ENCODE measurements at regions not wholly inside any gene's neighbourhood (a gene's known extent, or its start where the extent isn't known, plus 50 kb on each side); places are given as distances from the start of the nearest gene placed in this dataset.

GRCh38 chr15:93231261-93231925 lies 142.4 kb upstream of the RGMA start:
- DNase-seq (ENCODE audit: low read depth in 1 of 2, low spot score in 2 of 2) (peak in 1 of 2 experiments; percentile 30), FAIRE-seq (no peak)
- 91% methylated on average over 2 of the region's 2 CpGs; no CpG with 5 or more reads in 1 of the 2 experiments for WGBS, 2 experiments (ENCODE audit: extremely low coverage in 1 of 2, insufficient coverage in 1 of 2, insufficient read length in 1 of 2, insufficient replicate concordance in 2 of 2, low coverage in 1 of 2, low lambda C conversion rate in 2 of 2, missing lambda C conversion rate in 1 of 2)
- Histone ChIP-seq H3K27me3 (replicated peaks in 1 of 4; ENCODE audit: control insufficient read depth in 3 of 4, extremely low read depth in 1 of 4, insufficient read depth in 3 of 4, low read length in 3 of 4) (no peaks in the 10 kb centered on the region), H2BK120ac (replicated peaks; ENCODE audit: low read depth, low read length) (no peak overlapping the region), H3K18ac (ENCODE audit: extremely low read depth, low read length) (no peak overlapping the region), H3K56ac (replicated peaks; ENCODE audit: insufficient read length, low read depth, low read length) (no peak overlapping the region), H2BK20ac (ENCODE audit: low read length) (no peak overlapping the region), H3K9ac (replicated peaks in 1 of 4; ENCODE audit: extremely low read depth in 1 of 4, low read depth in 3 of 4, low read length in 3 of 4) (no peak overlapping the region), H3K79me2 (ENCODE audit: control insufficient read depth in 1 of 2, insufficient read depth in 2 of 2, low read length in 2 of 2) (no peaks in the 10 kb centered on the region), H4K20me1 (replicated peaks in 1 of 2; ENCODE audit: control insufficient read depth in 1 of 2, insufficient read depth in 2 of 2, low read length in 2 of 2) (no peaks in the 10 kb centered on the region), H3K23ac (ENCODE audit: insufficient read length) (no peak overlapping the region), H2BK5ac (ENCODE audit: low read depth, low read length) (no peak overlapping the region), H2AK5ac (ENCODE audit: low read depth, low read length) (no peak overlapping the region), H4K8ac (ENCODE audit: extremely low read depth, insufficient read depth, low read length) (no peak overlapping the region), H3K36me3 (ENCODE audit: control insufficient read depth in 2 of 4, insufficient read depth in 4 of 4, low read length in 3 of 4) (no peaks in the 10 kb centered on the region), H2AFZ (ENCODE audit: low read length) (0 out of 2 replicates have a peak overlapping the region, but pooled peaks have one; percentile 21), H3K4me1 (replicated peaks in 1 of 4; ENCODE audit: control insufficient read depth in 3 of 4, insufficient read depth in 4 of 4, low read length in 3 of 4) (peaks cover 0 to 6% (median 2%) of the 10 kb centered on the region in 4 experiments; a peak in 2 of 7 replicates), H3K23me2 (ENCODE audit: low read depth, low read length) (0 out of 2 replicates have a peak, but pooled peaks cover under 1% of the 10 kb centered on the region), H3K14ac (ENCODE audit: insufficient read length) (no peak overlapping the region), H3K9me3 (ENCODE audit: insufficient read depth in 2 of 2, low read depth in 1 of 2, low read length in 1 of 2) (no peaks in the 10 kb centered on the region), H4K5ac (ENCODE audit: insufficient read length, low read depth, low read length) (no peak overlapping the region), H3K79me1 (ENCODE audit: low read depth, low read length) (no peaks in the 10 kb centered on the region), H4K91ac (replicated peaks; ENCODE audit: insufficient read length, low read length) (no peak overlapping the region), H3K4me2 (ENCODE audit: insufficient read depth in 1 of 2, low read depth in 2 of 2, low read length in 2 of 2) (no peak overlapping the region), H3K27ac (ENCODE audit: low read depth, low read length) (no peak overlapping the region), H3K4me3 (ENCODE audit: extremely low read depth in 1 of 4, insufficient read depth in 2 of 4, low read depth in 3 of 4, low read length in 4 of 4) (no peak overlapping the region), H2BK12ac (ENCODE audit: low read depth, low read length) (no peak overlapping the region), H3K4ac (replicated peaks; ENCODE audit: insufficient read length, low read depth, low read length) (no peak overlapping the region), H2BK15ac (ENCODE audit: low read length) (no peak overlapping the region)
- ChIA-PET POLR2A (ENCODE audit: partially characterized antibody) (no interaction called here), CTCF (ENCODE audit: partially characterized antibody) (interaction anchor here (0.8 to 2.1 kb wide), 5 partner anchors 10 to 143 kb away, joined by 3 to 6 read pairs (median 3); partner anchors contain the start of gene RGMA)
- TF ChIP-seq YY1 (IDR thresholded peaks at IDR 0.05; ENCODE audit: low read depth, low read length) (no peak), HDAC6 (IDR thresholded peaks at IDR 0.05; ENCODE audit: low read depth, low read length) (no peak), E2F6 (IDR thresholded peaks at IDR 0.05) (no peak), BACH1 (IDR thresholded peaks at IDR 0.05; ENCODE audit: low read length) (no peak), CTCF (IDR thresholded peaks at IDR 0.05; ENCODE audit: control extremely low read depth in 1 of 3, insufficient read depth in 1 of 3, low read depth in 1 of 3, low read length in 3 of 3) (no peak), KDM4A (IDR thresholded peaks at IDR 0.05; ENCODE audit: low read depth, low read length, severe bottlenecking) (no peak), EGR1 (IDR thresholded peaks at IDR 0.05; ENCODE audit: borderline replicate concordance, low read depth, low read length) (no peak), HDAC2 (IDR thresholded peaks at IDR 0.05; ENCODE audit: borderline replicate concordance in 1 of 2, low read depth in 2 of 2, low read length in 2 of 2) (no peak), CBX8 (IDR thresholded peaks at IDR 0.05; ENCODE audit: borderline replicate concordance, low read depth, low read length) (no peak), POLR2AphosphoS5 (IDR thresholded peaks at IDR 0.05; ENCODE audit: low read depth, low read length) (no peak)

Data from H1 (cell line).